HCT116 (cell line): ENCODE measurements at regions not wholly inside any gene's neighbourhood (a gene's known extent, or its start where the extent isn't known, plus 50 kb on each side); places are given as distances from the start of the nearest gene placed in this dataset.

ENCODE experiments used
- ATAC-seq: fragments of 200-7000 bp; cut with Tn5 transposase; 2 replicates; pipeline ENCODE4 v1.9.1; 2020; ENCODE audit warnings: mild to moderate bottlenecking, moderate library complexity
- BruUV-seq: library from RNA; stranded (reverse); fragments of 400-500 nt; replicated peaks from 2 replicates; lab custom pipeline; 2021; lab: Mats Ljungman, UMichigan
- CTCF ChIA-PET: fragments of 300-600 bp; sonication (Branson Sonifier 250); formaldehyde crosslinking; loops from one replicate; lab custom pipeline; 2021; ENCODE audit warnings: antibody characterized with exemption; lab: Charles Lee
- POLR2A ChIA-PET: fragments of 300-600, 350-600 bp; sonication (Branson Sonifier 250); formaldehyde crosslinking; loops from one replicate; lab custom pipeline; 2021; ENCODE audit warnings: antibody characterized with exemption; lab: Charles Lee
- RAD21 ChIA-PET, 2 experiments: fragments of 300-600 bp; sonication (Branson Sonifier 250); formaldehyde crosslinking; loops; one replicate each; lab custom pipeline; 2023; ENCODE audit warnings: low total read pairs in 2 of 2; ENCODE audit not compliant: uncharacterized antibody in 2 of 2, unreplicated experiment in 2 of 2, low non-redundant PET in 1 of 2; lab: Charles Lee
- DNase-seq: peaks from one replicate; pipeline ENCODE4 v3.0.0-alpha.2; 2010; ENCODE audit warnings: low read depth, low spot score
- H2AFZ ChIP-seq: fragments of 200-600 bp; shearing (Covaris generic), sonication (generic); 2 replicates; pipeline ENCODE4 v1.6.1; 2017; ENCODE audit warnings: low read depth, mixed run types, mixed read lengths, antibody characterized with exemption, low read length; ENCODE audit not compliant: poor library complexity, severe bottlenecking
- H3K27ac ChIP-seq: 2 replicates; pipeline ENCODE4 v1.5.1; 2012; ENCODE audit warnings: low read depth, low read length
- H3K27me3 ChIP-seq: fragments of 200-600 bp; sonication (generic); 2 replicates; pipeline ENCODE4 v1.6.1; 2016; ENCODE audit warnings: mixed run types, low read length, mixed read lengths; ENCODE audit not compliant: insufficient read depth
- H3K36me3 ChIP-seq, 2 experiments: fragments of 200-500 bp in 1 of 2; fragments of 200-600 bp in 1 of 2; sonication (Bioruptor generic) in 1 of 2; sonication (generic) in 1 of 2; 2 replicates each; pipeline versions ENCODE4 v1.5.1 to v1.6.1; 2014 to 2016; ENCODE audit warnings: low read length in 2 of 2, inconsistent platforms in 1 of 2, mixed read lengths in 1 of 2, mixed run types in 1 of 2; ENCODE audit not compliant: insufficient read depth in 2 of 2, control insufficient read depth in 1 of 2
- H3K4me1 ChIP-seq, 2 experiments: fragments of 200-600 bp in 1 of 2; sonication (generic) in 1 of 2; 2 replicates each; pipeline versions ENCODE4 v1.5.1 to v1.6.1; 2012 to 2017; ENCODE audit warnings: low read length in 2 of 2, inconsistent platforms in 1 of 2, mild to moderate bottlenecking in 1 of 2, mixed read lengths in 1 of 2, mixed run types in 1 of 2, moderate library complexity in 1 of 2; ENCODE audit not compliant: insufficient read depth in 2 of 2, control insufficient read depth in 1 of 2
- H3K4me2 ChIP-seq: fragments of 200-600 bp; sonication (generic); 2 replicates; pipeline ENCODE4 v1.6.1; 2017; ENCODE audit warnings: mixed run types, low read length, mixed read lengths
- H3K4me3 ChIP-seq, 2 experiments: fragments of 200-600 bp in 1 of 2; sonication (generic) in 1 of 2; replicated peaks in 1 of 2; 2 replicates each; pipeline ENCODE4 v1.5.1; 2011 to 2016; ENCODE audit warnings: low read length in 2 of 2, control low read depth in 1 of 2, low read depth in 1 of 2, mild to moderate bottlenecking in 1 of 2, mixed read lengths in 1 of 2, mixed run types in 1 of 2
- H3K79me2 ChIP-seq: fragments of 200-600 bp; sonication (generic); 2 replicates; pipeline ENCODE4 v1.6.1; 2017; ENCODE audit warnings: mild to moderate bottlenecking, mixed run types, low read length, moderate library complexity, mixed read lengths; ENCODE audit not compliant: insufficient read depth
- H3K9ac ChIP-seq: fragments of 200-600 bp; sonication (generic); 2 replicates; pipeline ENCODE4 v1.6.1; 2016; ENCODE audit warnings: low read length, mixed read lengths
- H3K9me2 ChIP-seq: fragments of 200-600 bp; sonication (generic), shearing (Covaris generic); 2 replicates; pipeline ENCODE4 v1.6.1; 2017; ENCODE audit warnings: mixed run types, mild to moderate bottlenecking, moderate library complexity; ENCODE audit not compliant: insufficient read depth
- H3K9me3 ChIP-seq, 2 experiments: fragments of 200-500 bp in 1 of 2; fragments of 200-600 bp in 1 of 2; sonication (Bioruptor generic) in 1 of 2; sonication (generic) in 1 of 2; 2 replicates each; pipeline ENCODE4 v1.6.1; 2014 to 2017; ENCODE audit warnings: low read length in 2 of 2, mixed read lengths in 2 of 2, inconsistent platforms in 1 of 2, low read depth in 1 of 2, mild to moderate bottlenecking in 1 of 2, mixed run types in 1 of 2, moderate library complexity in 1 of 2; ENCODE audit not compliant: control insufficient read depth in 1 of 2, insufficient read depth in 1 of 2
- H4K20me1 ChIP-seq: fragments of 200-600 bp; sonication (generic), shearing (Covaris generic); 2 replicates; pipeline ENCODE4 v1.6.1; 2017; ENCODE audit warnings: mixed run types, mild to moderate bottlenecking, moderate library complexity; ENCODE audit not compliant: insufficient read depth
- CBX3 ChIP-seq: IDR thresholded peaks from 2 replicates; pipeline ENCODE4 v1.6.1; 2012; ENCODE audit warnings: low read depth
- CEBPB ChIP-seq: IDR thresholded peaks from 2 replicates; pipeline ENCODE4 v1.6.1; 2012; ENCODE audit warnings: low read depth
- ELF1 ChIP-seq: IDR thresholded peaks from 2 replicates; pipeline ENCODE4 v1.6.1; 2012; ENCODE audit warnings: low read depth, borderline replicate concordance
- EZH2phosphoT487 ChIP-seq: fragments of 200-600 bp; IDR thresholded peaks from 2 replicates; pipeline ENCODE4 v1.6.1; 2018; ENCODE audit warnings: antibody characterized with exemption, borderline replicate concordance
- FOSL1 ChIP-seq: IDR thresholded peaks from 2 replicates; pipeline ENCODE4 v1.6.1; 2012; ENCODE audit warnings: low read depth
- POLR2A ChIP-seq: IDR thresholded peaks from 2 replicates; pipeline ENCODE4 v1.7.0; 2011; ENCODE audit warnings: borderline replicate concordance; ENCODE audit not compliant: insufficient read depth, insufficient read length; ENCODE audit errors: extremely low read depth
- POLR2AphosphoS5 ChIP-seq: IDR thresholded peaks from 2 replicates; pipeline ENCODE4 v1.6.1; 2011; ENCODE audit warnings: mild to moderate bottlenecking, low read depth, low read length, moderate library complexity
- SIN3A ChIP-seq: IDR thresholded peaks from 2 replicates; pipeline ENCODE4 v1.6.1; 2012; ENCODE audit warnings: low read depth
- SRF ChIP-seq: IDR thresholded peaks from 2 replicates; pipeline ENCODE4 v1.6.1; 2012; ENCODE audit warnings: low read depth
- TCF7L2 ChIP-seq: IDR thresholded peaks from 2 replicates; pipeline ENCODE4 v1.7.0; 2011; ENCODE audit warnings: borderline replicate concordance, inconsistent platforms; ENCODE audit not compliant: insufficient read depth, insufficient read length; ENCODE audit errors: extremely low read depth
- YY1 ChIP-seq: IDR thresholded peaks from 2 replicates; pipeline ENCODE4 v1.6.1; 2011; ENCODE audit warnings: low read length, low read depth, moderate library complexity, mild to moderate bottlenecking; ENCODE audit not compliant: insufficient replicate concordance; ENCODE audit errors: extremely low read depth
- ZFX ChIP-seq: fragments of 450-650 bp; IDR thresholded peaks from 2 replicates; pipeline ENCODE4 v1.6.1; 2017
- ZNF274 ChIP-seq: fragments of 200-500 bp; sonication (Bioruptor generic); IDR thresholded peaks from 2 replicates; pipeline ENCODE4 v1.6.1; 2014; ENCODE audit warnings: mild to moderate bottlenecking, low read depth, low read length, inconsistent platforms
- intact Hi-C: fragments of 100-400 bp; cut with micrococcal nuclease; formaldehyde crosslinking; loops from 2 replicates; pipeline ENCODE4 v1.10.0; 2022
- TF ChIP-seq, protein P1 (sequence below): IDR thresholded peaks from 2 replicates; pipeline ENCODE4 v1.6.1; 2012
- TF ChIP-seq, protein P2 (sequence below): IDR thresholded peaks from 2 replicates; pipeline ENCODE4 v1.6.1; 2011; ENCODE audit warnings: mild to moderate bottlenecking, low read length, moderate library complexity; ENCODE audit not compliant: insufficient replicate concordance; ENCODE audit errors: extremely low read depth
- TF ChIP-seq, protein P3 (sequence below): IDR thresholded peaks from 2 replicates; pipeline ENCODE4 v1.6.1; 2012; ENCODE audit warnings: low read depth
- TF ChIP-seq, protein P4 (sequence below): IDR thresholded peaks from 2 replicates; pipeline ENCODE4 v1.6.1; 2012

DNA sequence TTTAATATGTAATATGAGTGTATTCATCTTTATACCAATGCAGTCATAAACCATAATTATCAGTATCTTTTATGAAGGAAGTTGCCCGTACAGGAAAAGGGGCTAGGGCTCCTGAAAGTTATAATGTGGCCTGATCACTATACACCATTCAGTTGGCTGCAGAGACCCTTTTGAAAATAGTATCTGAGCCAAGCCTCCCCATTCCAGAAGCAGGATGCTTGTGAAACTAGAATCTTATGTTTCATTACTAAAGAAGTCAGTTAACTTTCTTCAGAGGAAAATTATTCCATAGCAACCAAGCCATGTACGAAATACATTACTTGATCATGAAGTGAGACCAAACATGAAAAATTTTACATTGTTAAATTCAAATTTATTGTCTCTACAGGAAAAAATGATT is 251.5 kb upstream of the TCF21 start:
- POLR2A ChIA-PET = no interaction called here
- no peak overlapping the region for H3K9ac ChIP-seq
- BruUV-seq = no TSS peak
- DNase-seq (no peak), ATAC-seq (no peak)
- peaks cover 0 to 5% of the 10 kb centered on the region in 2 experiments; a peak in 2 of 4 replicates for H3K4me1 ChIP-seq
- no peaks in the 10 kb centered on the region for H4K20me1 ChIP-seq
- H3K27ac ChIP-seq = peak overlapping the region; percentile 17; the same call in 1 of the 2 replicates
- intact Hi-C loops = no loop called here
- no peaks in the 10 kb centered on the region for H3K9me3 ChIP-seq
- TF ChIP-seq CEBPB (no peak), SRF (no peak), EZH2phosphoT487 (no peak), SIN3A (no peak), FOSL1 (no peak), CBX3 (no peak), ZNF274 (no peak), YY1 (no peak), POLR2A (no peak), POLR2AphosphoS5 (no peak), TCF7L2 (no peak), ZFX (no peak), ELF1 (no peak)
- TF ChIP-seq, protein P1, sequence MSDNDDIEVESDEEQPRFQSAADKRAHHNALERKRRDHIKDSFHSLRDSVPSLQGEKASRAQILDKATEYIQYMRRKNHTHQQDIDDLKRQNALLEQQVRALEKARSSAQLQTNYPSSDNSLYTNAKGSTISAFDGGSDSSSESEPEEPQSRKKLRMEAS = no peak
- TF ChIP-seq, protein P2, sequence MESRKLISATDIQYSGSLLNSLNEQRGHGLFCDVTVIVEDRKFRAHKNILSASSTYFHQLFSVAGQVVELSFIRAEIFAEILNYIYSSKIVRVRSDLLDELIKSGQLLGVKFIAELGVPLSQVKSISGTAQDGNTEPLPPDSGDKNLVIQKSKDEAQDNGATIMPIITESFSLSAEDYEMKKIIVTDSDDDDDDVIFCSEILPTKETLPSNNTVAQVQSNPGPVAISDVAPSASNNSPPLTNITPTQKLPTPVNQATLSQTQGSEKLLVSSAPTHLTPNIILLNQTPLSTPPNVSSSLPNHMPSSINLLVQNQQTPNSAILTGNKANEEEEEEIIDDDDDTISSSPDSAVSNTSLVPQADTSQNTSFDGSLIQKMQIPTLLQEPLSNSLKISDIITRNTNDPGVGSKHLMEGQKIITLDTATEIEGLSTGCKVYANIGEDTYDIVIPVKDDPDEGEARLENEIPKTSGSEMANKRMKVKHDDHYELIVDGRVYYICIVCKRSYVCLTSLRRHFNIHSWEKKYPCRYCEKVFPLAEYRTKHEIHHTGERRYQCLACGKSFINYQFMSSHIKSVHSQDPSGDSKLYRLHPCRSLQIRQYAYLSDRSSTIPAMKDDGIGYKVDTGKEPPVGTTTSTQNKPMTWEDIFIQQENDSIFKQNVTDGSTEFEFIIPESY = no peak
- TF ChIP-seq, protein P3, sequence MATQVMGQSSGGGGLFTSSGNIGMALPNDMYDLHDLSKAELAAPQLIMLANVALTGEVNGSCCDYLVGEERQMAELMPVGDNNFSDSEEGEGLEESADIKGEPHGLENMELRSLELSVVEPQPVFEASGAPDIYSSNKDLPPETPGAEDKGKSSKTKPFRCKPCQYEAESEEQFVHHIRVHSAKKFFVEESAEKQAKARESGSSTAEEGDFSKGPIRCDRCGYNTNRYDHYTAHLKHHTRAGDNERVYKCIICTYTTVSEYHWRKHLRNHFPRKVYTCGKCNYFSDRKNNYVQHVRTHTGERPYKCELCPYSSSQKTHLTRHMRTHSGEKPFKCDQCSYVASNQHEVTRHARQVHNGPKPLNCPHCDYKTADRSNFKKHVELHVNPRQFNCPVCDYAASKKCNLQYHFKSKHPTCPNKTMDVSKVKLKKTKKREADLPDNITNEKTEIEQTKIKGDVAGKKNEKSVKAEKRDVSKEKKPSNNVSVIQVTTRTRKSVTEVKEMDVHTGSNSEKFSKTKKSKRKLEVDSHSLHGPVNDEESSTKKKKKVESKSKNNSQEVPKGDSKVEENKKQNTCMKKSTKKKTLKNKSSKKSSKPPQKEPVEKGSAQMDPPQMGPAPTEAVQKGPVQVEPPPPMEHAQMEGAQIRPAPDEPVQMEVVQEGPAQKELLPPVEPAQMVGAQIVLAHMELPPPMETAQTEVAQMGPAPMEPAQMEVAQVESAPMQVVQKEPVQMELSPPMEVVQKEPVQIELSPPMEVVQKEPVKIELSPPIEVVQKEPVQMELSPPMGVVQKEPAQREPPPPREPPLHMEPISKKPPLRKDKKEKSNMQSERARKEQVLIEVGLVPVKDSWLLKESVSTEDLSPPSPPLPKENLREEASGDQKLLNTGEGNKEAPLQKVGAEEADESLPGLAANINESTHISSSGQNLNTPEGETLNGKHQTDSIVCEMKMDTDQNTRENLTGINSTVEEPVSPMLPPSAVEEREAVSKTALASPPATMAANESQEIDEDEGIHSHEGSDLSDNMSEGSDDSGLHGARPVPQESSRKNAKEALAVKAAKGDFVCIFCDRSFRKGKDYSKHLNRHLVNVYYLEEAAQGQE = no peak
- TF ChIP-seq, protein P4, sequence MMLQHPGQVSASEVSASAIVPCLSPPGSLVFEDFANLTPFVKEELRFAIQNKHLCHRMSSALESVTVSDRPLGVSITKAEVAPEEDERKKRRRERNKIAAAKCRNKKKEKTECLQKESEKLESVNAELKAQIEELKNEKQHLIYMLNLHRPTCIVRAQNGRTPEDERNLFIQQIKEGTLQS = no peak
- no peaks in the 10 kb centered on the region for H3K9me2 ChIP-seq
- CTCF ChIA-PET = no interaction called here
- H3K4me3 ChIP-seq = no peak overlapping the region
- H2AFZ ChIP-seq = no peak overlapping the region
- no peaks in the 10 kb centered on the region for H3K27me3 ChIP-seq
- RAD21 ChIA-PET = no interaction called here
- no peak overlapping the region for H3K4me2 ChIP-seq
- no peaks in the 10 kb centered on the region for H3K79me2 ChIP-seq
- no peaks in the 10 kb centered on the region for H3K36me3 ChIP-seq
